ENCODE measurements at regions not wholly inside any gene's neighbourhood (a gene's known extent, or its start where the extent isn't known, plus 50 kb on each side); places are given as distances from the start of the nearest gene placed in this dataset.

DNA sequence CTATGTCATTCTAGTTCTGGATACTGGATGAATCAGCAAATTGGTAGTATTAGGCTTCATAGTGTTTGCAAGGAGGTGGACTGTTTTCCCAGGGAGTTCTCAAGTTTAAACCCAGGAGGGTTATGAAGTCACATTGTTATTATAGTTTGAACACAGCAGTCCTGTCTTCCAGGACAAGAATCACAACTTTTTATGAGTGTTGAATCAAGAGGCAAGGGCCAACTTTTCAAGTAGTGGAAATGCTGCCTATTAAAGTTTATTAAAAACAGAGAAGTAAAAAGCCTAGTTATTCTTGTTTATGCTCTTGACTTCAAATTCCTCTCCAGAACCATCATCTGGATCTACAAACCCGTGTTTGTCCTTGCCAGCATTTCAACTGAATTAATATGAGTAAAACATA lies 86.3 kb upstream of the GOT2 start:
- H3K4me1 ChIP-seq = no peaks in the 10 kb centered on the region
- TF ChIP-seq, protein P1, sequence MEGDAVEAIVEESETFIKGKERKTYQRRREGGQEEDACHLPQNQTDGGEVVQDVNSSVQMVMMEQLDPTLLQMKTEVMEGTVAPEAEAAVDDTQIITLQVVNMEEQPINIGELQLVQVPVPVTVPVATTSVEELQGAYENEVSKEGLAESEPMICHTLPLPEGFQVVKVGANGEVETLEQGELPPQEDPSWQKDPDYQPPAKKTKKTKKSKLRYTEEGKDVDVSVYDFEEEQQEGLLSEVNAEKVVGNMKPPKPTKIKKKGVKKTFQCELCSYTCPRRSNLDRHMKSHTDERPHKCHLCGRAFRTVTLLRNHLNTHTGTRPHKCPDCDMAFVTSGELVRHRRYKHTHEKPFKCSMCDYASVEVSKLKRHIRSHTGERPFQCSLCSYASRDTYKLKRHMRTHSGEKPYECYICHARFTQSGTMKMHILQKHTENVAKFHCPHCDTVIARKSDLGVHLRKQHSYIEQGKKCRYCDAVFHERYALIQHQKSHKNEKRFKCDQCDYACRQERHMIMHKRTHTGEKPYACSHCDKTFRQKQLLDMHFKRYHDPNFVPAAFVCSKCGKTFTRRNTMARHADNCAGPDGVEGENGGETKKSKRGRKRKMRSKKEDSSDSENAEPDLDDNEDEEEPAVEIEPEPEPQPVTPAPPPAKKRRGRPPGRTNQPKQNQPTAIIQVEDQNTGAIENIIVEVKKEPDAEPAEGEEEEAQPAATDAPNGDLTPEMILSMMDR (IDR thresholded peaks at IDR 0.05) = no peak
- H3K9me3 ChIP-seq = no peaks in the 10 kb centered on the region
- H3K27me3 ChIP-seq = no peaks in the 10 kb centered on the region
- no peak for DNase-seq (ENCODE audit: low spot score)
- no peak overlapping the region for H3K27ac ChIP-seq
- H3K4me3 ChIP-seq = no peak overlapping the region
- H3K36me3 ChIP-seq = no peaks in the 10 kb centered on the region

GRCh38 chr16:58815181-58815888 lies 81.2 kb upstream of the GOT2 start:
- Histone ChIP-seq H3K9me3 (no peaks in the 10 kb centered on the region), H3K27me3 (no peaks in the 10 kb centered on the region), H3K4me1 (peaks cover 0 to 5% of the 10 kb centered on the region in 2 donors), H3K27ac (no peak overlapping the region), H3K4me3 (no peak overlapping the region), H3K36me3 (no peaks in the 10 kb centered on the region)
- TF ChIP-seq, protein P1 (IDR thresholded peaks at IDR 0.05) = no peak
- DNase-seq (ENCODE audit: low spot score) = no peak

DNA sequence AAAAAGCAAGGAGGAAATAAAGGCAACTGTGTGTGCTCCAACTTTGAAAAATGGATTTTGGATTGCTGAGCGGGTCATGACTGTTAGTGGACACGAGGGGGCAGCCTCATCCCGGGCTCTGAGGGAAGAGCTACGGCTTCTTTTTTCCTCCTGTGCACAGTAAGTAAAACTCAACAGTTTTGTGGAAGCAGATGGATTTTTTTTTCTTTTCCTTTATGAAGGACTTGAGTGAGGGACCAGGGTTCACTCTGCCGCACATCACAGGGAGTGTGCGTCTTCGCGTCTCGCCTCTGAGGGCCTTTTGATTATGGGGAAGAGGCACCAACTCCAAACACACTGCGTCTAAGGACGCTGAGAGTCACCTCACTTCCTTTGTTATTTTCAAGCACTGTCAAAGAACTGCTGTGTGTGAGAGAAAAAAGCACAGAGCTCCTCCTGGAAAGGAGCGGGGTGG lies 80.3 kb upstream of the GOT2 start:
- TF ChIP-seq, protein P1 (IDR thresholded peaks at IDR 0.05) = peak; percentile 61 to 92

GRCh38 chr16:58809213-58809612 lies 75.1 kb upstream of the GOT2 start:
- H3K4me3 ChIP-seq = no peak overlapping the region
- H3K4me1 ChIP-seq = no peaks in the 10 kb centered on the region
- no peaks in the 10 kb centered on the region for H3K27me3 ChIP-seq
- DNase-seq (ENCODE audit: low spot score) = no peak
- H3K27ac ChIP-seq = no peak overlapping the region
- no peaks in the 10 kb centered on the region for H3K9me3 ChIP-seq
- H3K36me3 ChIP-seq = no peaks in the 10 kb centered on the region
- TF ChIP-seq, protein P1 (IDR thresholded peaks at IDR 0.05) = no peak

More for the DNA sequence above, 80.3 kb upstream of the GOT2 start:
- Histone ChIP-seq H3K27ac (no peak overlapping the region), H3K4me3 (peak overlapping the region in 1 of 2 donors; percentile 32), H3K4me1 (peaks cover 0 to 5% of the 10 kb centered on the region in 2 donors), H3K27me3 (no peaks in the 10 kb centered on the region), H3K36me3 (no peaks in the 10 kb centered on the region), H3K9me3 (no peaks in the 10 kb centered on the region)
- no peak for DNase-seq (ENCODE audit: low spot score)

- H3K4me3 ChIP-seq = no peak overlapping the region
- TF ChIP-seq, protein P1 (IDR thresholded peaks at IDR 0.05) = no peak
- no peaks in the 10 kb centered on the region for H3K36me3 ChIP-seq
- H3K27ac ChIP-seq = no peak overlapping the region
- peaks cover 0 to 4% of the 10 kb centered on the region in 2 donors for H3K9me3 ChIP-seq
- no peaks in the 10 kb centered on the region for H3K27me3 ChIP-seq
- H3K4me1 ChIP-seq = no peaks in the 10 kb centered on the region
- DNase-seq (ENCODE audit: low spot score) = no peak
Observed at GRCh38 chr16:58807276-58807675, 73.2 kb upstream of the GOT2 start.

DNA sequence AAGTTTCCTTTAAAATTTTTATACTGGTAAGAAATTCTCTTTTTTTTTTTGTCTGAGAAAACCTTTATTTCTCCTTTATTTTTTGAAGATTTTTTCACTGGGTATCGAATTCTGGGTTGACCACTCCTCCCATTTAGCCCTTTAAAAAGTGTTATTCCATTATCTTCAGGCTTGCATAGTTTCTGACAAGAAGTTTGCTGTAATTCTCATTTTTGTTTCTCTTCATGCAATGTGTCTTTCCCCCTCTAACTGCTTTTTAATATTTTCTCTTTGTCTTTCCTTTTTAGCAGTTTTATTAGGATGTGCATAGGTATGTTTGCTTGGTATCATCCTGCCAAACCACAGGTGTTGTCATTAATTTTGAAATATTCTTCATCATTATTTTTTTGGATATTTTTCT lies 67.7 kb upstream of the GOT2 start:
- Histone ChIP-seq H3K4me3 (no peak overlapping the region), H3K36me3 (no peaks in the 10 kb centered on the region), H3K9me3 (peaks cover 0 to 15% of the 10 kb centered on the region in 2 donors), H3K27me3 (no peaks in the 10 kb centered on the region), H3K4me1 (no peaks in the 10 kb centered on the region), H3K27ac (no peak overlapping the region)
- TF ChIP-seq, protein P1 (IDR thresholded peaks at IDR 0.05) = no peak
- DNase-seq (ENCODE audit: low spot score) = no peak
